T-cell (primary cell): ENCODE measurements at regions not wholly inside any gene's neighbourhood (a gene's known extent, or its start where the extent isn't known, plus 50 kb on each side); places are given as distances from the start of the nearest gene placed in this dataset.

Experiments
- ATAC-seq, 4 experiments: fragments of 200-7000 bp in 3 of 4; fragments of 150-1000 bp in 1 of 4; cut with Tn5 transposase; replicated peaks in 1 of 4; 1 replicate in 3 of 4; 2 replicates in 1 of 4; pipeline ENCODE4 v1.10.0; 2021; ENCODE audit warnings: moderate library complexity in 3 of 4, mild to moderate bottlenecking in 2 of 4, moderate number of reproducible peaks in 1 of 4
- CTCF ChIA-PET, 2 donors: fragments of 300-600 bp; sonication (Branson Sonifier 250); formaldehyde crosslinking; loops; one replicate each; lab custom pipeline; 2022; ENCODE audit warnings: antibody characterized with exemption in 2 of 2; lab: Charles Lee
- POLR2A ChIA-PET, 2 donors: fragments of 300-600 bp; sonication (Branson Sonifier 250); formaldehyde crosslinking; loops; one replicate each; lab custom pipeline; 2022; ENCODE audit warnings: antibody characterized with exemption in 2 of 2; lab: Charles Lee
- DNase-seq, 35 experiments: peaks; one replicate each; pipeline versions ENCODE4 v3.0.0 to v3.0.0-alpha.2; 2013 to 2023
- H3K27ac ChIP-seq: one replicate; pipeline ENCODE4 v1.5.1; 2013; ENCODE audit warnings: low read length
- H3K27me3 ChIP-seq, 2 experiments: replicated peaks in 1 of 2; 1 replicate in 1 of 2; 2 replicates in 1 of 2; pipeline versions ENCODE4 v1.6.1 to v1.7.0; 2013; ENCODE audit warnings: low read length in 1 of 2, mixed read lengths in 1 of 2; ENCODE audit not compliant: control insufficient read depth in 2 of 2, insufficient read depth in 2 of 2; ENCODE audit errors: extremely low read depth in 1 of 2
- H3K36me3 ChIP-seq, 2 donors: 1 replicate in 1 of 2; 2 replicates in 1 of 2; pipeline versions ENCODE4 v1.6.1 to v1.7.0; 2013; ENCODE audit warnings: low read length in 1 of 2; ENCODE audit not compliant: control insufficient read depth in 2 of 2, insufficient read depth in 1 of 2; ENCODE audit errors: extremely low read depth in 1 of 2
- H3K4me1 ChIP-seq, 2 experiments: 1 replicate in 1 of 2; 2 replicates in 1 of 2; pipeline versions ENCODE4 v1.6.1 to v1.7.0; 2013; ENCODE audit warnings: low read length in 2 of 2, mixed read lengths in 1 of 2; ENCODE audit not compliant: insufficient read depth in 2 of 2, control insufficient read depth in 1 of 2; ENCODE audit errors: extremely low read depth in 1 of 2
- H3K4me3 ChIP-seq, 2 donors: 1 replicate in 1 of 2; 2 replicates in 1 of 2; pipeline versions ENCODE4 v1.5.1 to v1.7.0; 2013; ENCODE audit warnings: mild to moderate bottlenecking in 2 of 2, low read length in 1 of 2, moderate library complexity in 1 of 2; ENCODE audit not compliant: control insufficient read depth in 1 of 2; ENCODE audit errors: extremely low read depth in 1 of 2
- H3K9me3 ChIP-seq: 2 replicates; pipeline ENCODE4 v1.7.0; 2013
- H3K27ac Mint-ChIP-seq, 2 donors: one replicate each; pipeline ENCODE4 v1.8.0; 2020 to 2021; ENCODE audit warnings: mild to moderate bottlenecking in 2 of 2, mixed read lengths in 2 of 2
- H3K27me3 Mint-ChIP-seq, 2 donors: one replicate each; pipeline ENCODE4 v1.8.0; 2021 to 2022; ENCODE audit warnings: mixed read lengths in 2 of 2
- H3K36me3 Mint-ChIP-seq: one replicate; pipeline ENCODE4 v1.8.0; 2021; ENCODE audit warnings: mixed read lengths
- H3K4me1 Mint-ChIP-seq, 3 donors: one replicate each; pipeline ENCODE4 v1.8.0; 2020 to 2022; ENCODE audit warnings: mixed read lengths in 3 of 3, mild to moderate bottlenecking in 1 of 3
- H3K4me3 Mint-ChIP-seq, 3 donors: one replicate each; pipeline ENCODE4 v1.8.0; 2020 to 2022; ENCODE audit warnings: mild to moderate bottlenecking in 3 of 3, mixed read lengths in 3 of 3, moderate library complexity in 3 of 3
- H3K9me3 Mint-ChIP-seq, 3 donors: one replicate each; pipeline ENCODE4 v1.8.0; 2020 to 2022; ENCODE audit warnings: mixed read lengths in 3 of 3
- WGBS: methylation state at CpG from one replicate; pipeline ENCODE4 v1.1.5; 2013; ENCODE audit warnings: missing lambda C conversion rate; ENCODE audit not compliant: insufficient coverage; 5-methylcytosine and 5-hydroxymethylcytosine counted together

DNA sequence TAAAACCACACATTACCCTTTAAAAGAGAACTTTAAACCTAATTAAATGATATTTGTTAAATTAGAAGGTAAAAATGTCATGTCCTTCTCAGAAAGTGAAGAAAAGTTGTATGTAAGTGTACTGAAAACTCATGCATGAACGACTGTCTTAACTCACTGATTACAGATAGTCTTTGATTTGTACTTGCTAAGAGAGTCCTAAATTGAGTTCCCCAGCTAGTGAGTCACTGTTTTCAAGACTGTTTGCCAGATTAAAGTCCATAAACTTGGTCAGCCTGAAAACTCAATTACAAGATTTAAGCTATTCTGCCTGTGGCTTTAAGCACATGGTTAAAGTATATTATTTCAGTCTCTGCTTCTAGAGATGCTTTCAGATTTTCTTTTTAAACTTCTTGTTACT, 124.9 kb upstream of the ZCCHC13 start:
- H3K4me3 ChIP-seq, result no peak overlapping the region
- POLR2A ChIA-PET, result no interaction called here

GRCh38 chrX:74178536-74178935, 125.4 kb upstream of the ZCCHC13 start:
- DNase-seq (no peak), ATAC-seq (no peak)
- Histone ChIP-seq H3K27ac (no peak overlapping the region), H3K9me3 (no peaks in the 10 kb centered on the region), H3K4me3 (no peak overlapping the region), H3K27me3 (no peaks in the 10 kb centered on the region), H3K4me1 (no peaks in the 10 kb centered on the region), H3K36me3 (no peaks in the 10 kb centered on the region)
- Mint-ChIP-seq H3K27me3 (peaks cover 0 to 21% of the 10 kb centered on the region in 2 donors), H3K4me1 (no peaks in the 10 kb centered on the region), H3K27ac (no peak overlapping the region), H3K9me3 (peaks cover 0 to 7% (median 0%) of the 10 kb centered on the region in 3 donors), H3K4me3 (no peak overlapping the region), H3K36me3 (peaks cover 12% of the 10 kb centered on the region)
- POLR2A ChIA-PET, result no interaction called here
- CTCF ChIA-PET, result no interaction called here
- WGBS, result 100% methylated on average over 4 of the region's 12 CpGs

More for the DNA sequence above, 124.9 kb upstream of the ZCCHC13 start:
- Histone ChIP-seq H3K4me1 (no peaks in the 10 kb centered on the region), H3K27me3 (no peaks in the 10 kb centered on the region), H3K27ac (no peak overlapping the region), H3K36me3 (no peaks in the 10 kb centered on the region), H3K9me3 (no peaks in the 10 kb centered on the region)
- H3K9me3 Mint-ChIP-seq, result peaks cover 0 to 4% (median 0%) of the 10 kb centered on the region in 3 donors
- ATAC-seq (no peak), DNase-seq (no peak)
- H3K27ac Mint-ChIP-seq, result no peak overlapping the region
- peaks cover 0 to 21% of the 10 kb centered on the region in 2 donors for H3K27me3 Mint-ChIP-seq
- H3K4me3 Mint-ChIP-seq, result no peak overlapping the region
- CTCF ChIA-PET, result no interaction called here
- H3K4me1 Mint-ChIP-seq, result no peaks in the 10 kb centered on the region
- peaks cover 10% of the 10 kb centered on the region for H3K36me3 Mint-ChIP-seq
- no CpG with 5 or more reads among the region's 1 CpG for WGBS

DNA sequence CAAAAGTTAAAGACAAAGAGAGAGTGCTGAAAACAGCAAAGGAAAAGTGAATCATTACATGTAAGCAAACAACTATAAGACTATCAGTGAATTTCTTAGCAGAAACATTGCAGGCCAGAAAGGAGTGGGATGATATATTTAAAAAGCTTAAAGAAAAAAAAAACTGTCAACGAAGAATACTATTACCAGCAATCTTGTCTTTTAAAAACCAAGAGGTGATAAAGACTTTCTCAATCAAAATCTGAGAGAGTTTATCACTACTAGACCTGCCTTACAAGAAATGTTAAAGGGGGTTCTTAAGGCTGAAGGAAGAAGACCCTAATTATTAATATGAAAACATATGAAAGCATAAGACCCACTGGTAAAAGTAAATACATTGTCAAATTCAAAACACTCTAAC, 132.5 kb upstream of the ZCCHC13 start:
- Mint-ChIP-seq H3K27me3 (peaks cover 0 to 5% of the 10 kb centered on the region in 2 donors), H3K4me3 (no peak overlapping the region), H3K4me1 (no peaks in the 10 kb centered on the region), H3K36me3 (peaks cover 28% of the 10 kb centered on the region), H3K27ac (no peak overlapping the region), H3K9me3 (peaks cover 7 to 18% (median 12%) of the 10 kb centered on the region in 3 donors)
- ATAC-seq, result no peak
- no peaks in the 10 kb centered on the region for H3K4me1 ChIP-seq
- no CpG with 5 or more reads among the region's 1 CpG for whole genome bisulfite sequencing
- H3K36me3 ChIP-seq, result no peaks in the 10 kb centered on the region
- no peaks in the 10 kb centered on the region for H3K27me3 ChIP-seq
- no peak overlapping the region for H3K4me3 ChIP-seq
- DNase-seq, result no peak
- POLR2A ChIA-PET, result no interaction called here
- no peak overlapping the region for H3K27ac ChIP-seq
- peaks cover 2% of the 10 kb centered on the region for H3K9me3 ChIP-seq
- CTCF ChIA-PET, result no interaction called here

DNA sequence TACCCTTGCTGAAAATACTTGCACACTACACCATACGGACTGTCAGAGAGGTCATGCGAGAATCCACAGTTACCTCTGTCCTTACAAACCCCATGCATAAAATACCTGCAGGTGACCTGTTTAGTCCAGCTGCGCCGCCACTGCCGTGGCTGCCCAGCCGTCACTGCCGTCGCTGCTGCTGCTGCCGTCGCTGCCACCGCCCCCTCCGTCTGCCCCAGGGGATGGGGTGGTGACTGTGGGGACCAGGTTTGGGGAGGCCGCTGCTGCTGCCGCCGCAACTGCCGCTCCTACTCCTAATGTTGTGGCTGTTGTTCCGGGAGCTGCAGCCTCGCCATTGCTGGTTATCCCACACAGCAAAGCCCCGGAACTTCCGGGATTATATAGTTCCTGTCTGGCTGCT, 141.8 kb upstream of the ZCCHC13 start:
- H3K4me3 ChIP-seq, result no peak overlapping the region
- no peaks in the 10 kb centered on the region for H3K27me3 ChIP-seq
- WGBS, result 98% methylated on average over 11 of the region's 20 CpGs
- Mint-ChIP-seq H3K36me3 (peaks cover 14% of the 10 kb centered on the region), H3K27me3 (peaks cover 0 to 5% of the 10 kb centered on the region in 2 donors), H3K4me3 (no peak overlapping the region), H3K4me1 (no peaks in the 10 kb centered on the region), H3K9me3 (peaks cover 0 to 6% (median 0%) of the 10 kb centered on the region in 3 donors), H3K27ac (no peak overlapping the region)
- POLR2A ChIA-PET, result no interaction called here
- H3K27ac ChIP-seq, result no peak overlapping the region
- ATAC-seq, result no peak
- H3K9me3 ChIP-seq, result no peaks in the 10 kb centered on the region
- no peaks in the 10 kb centered on the region for H3K4me1 ChIP-seq
- CTCF ChIA-PET, result no interaction called here
- no peak for DNase-seq
- H3K36me3 ChIP-seq, result no peaks in the 10 kb centered on the region

DNA sequence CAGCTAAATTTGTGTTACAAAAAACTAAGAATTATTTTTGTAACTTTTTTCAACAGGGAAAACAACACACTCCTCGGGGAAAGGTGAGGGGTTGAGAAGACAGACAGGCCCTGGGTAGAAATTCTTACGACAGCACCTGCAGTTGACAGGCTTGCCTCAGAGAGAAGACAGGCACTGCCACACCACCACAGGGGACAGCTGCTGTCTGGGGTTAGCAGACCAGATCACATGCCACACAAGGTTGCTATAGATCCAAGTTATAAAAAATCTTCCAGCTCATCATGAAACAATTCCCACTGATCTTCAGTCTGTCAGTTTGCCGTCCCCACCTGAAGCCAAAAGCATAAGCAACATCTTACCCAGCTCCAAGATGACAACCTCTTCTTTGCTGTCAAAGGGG, 143.2 kb upstream of the ZCCHC13 start:
- ChIA-PET CTCF (no interaction called here), POLR2A (no interaction called here)
- no peaks in the 10 kb centered on the region for H3K4me1 ChIP-seq
- H3K36me3 ChIP-seq, result no peaks in the 10 kb centered on the region
- Mint-ChIP-seq H3K4me3 (no peak overlapping the region), H3K27ac (no peak overlapping the region), H3K9me3 (peaks cover 0 to 9% (median 0%) of the 10 kb centered on the region in 3 donors), H3K27me3 (peaks cover 0 to 5% of the 10 kb centered on the region in 2 donors), H3K4me1 (no peaks in the 10 kb centered on the region), H3K36me3 (peaks cover 19% of the 10 kb centered on the region)
- H3K27ac ChIP-seq, result no peak overlapping the region
- H3K4me3 ChIP-seq, result no peak overlapping the region
- 80% methylated on average over 1 of the region's 3 CpGs for WGBS
- H3K9me3 ChIP-seq, result no peaks in the 10 kb centered on the region
- DNase-seq, result no peak
- no peak for ATAC-seq
- no peaks in the 10 kb centered on the region for H3K27me3 ChIP-seq

GRCh38 chrX:74160358-74160757, 143.6 kb upstream of the ZCCHC13 start:
- no peaks in the 10 kb centered on the region for H3K27me3 ChIP-seq
- Mint-ChIP-seq H3K27ac (no peak overlapping the region), H3K4me1 (no peaks in the 10 kb centered on the region), H3K36me3 (peaks cover 19% of the 10 kb centered on the region), H3K4me3 (no peak overlapping the region), H3K9me3 (peaks cover 0 to 9% (median 0%) of the 10 kb centered on the region in 3 donors), H3K27me3 (peaks cover 0 to 5% of the 10 kb centered on the region in 2 donors)
- no peaks in the 10 kb centered on the region for H3K9me3 ChIP-seq
- CTCF ChIA-PET, result no interaction called here
- no peaks in the 10 kb centered on the region for H3K36me3 ChIP-seq
- ATAC-seq (no peak), DNase-seq (no peak)
- WGBS, result no CpG with 5 or more reads among the region's 1 CpG
- H3K4me1 ChIP-seq, result no peaks in the 10 kb centered on the region
- POLR2A ChIA-PET, result no interaction called here
- no peak overlapping the region for H3K27ac ChIP-seq
- H3K4me3 ChIP-seq, result no peak overlapping the region

GRCh38 chrX:74147439-74147838, 156.5 kb upstream of the ZCCHC13 start:
- CTCF ChIA-PET, result no interaction called here
- Histone ChIP-seq H3K9me3 (no peaks in the 10 kb centered on the region), H3K36me3 (no peaks in the 10 kb centered on the region), H3K4me3 (no peak overlapping the region), H3K4me1 (no peaks in the 10 kb centered on the region), H3K27me3 (no peaks in the 10 kb centered on the region), H3K27ac (no peak overlapping the region)
- Mint-ChIP-seq H3K27me3 (peaks cover 0 to 50% of the 10 kb centered on the region in 2 donors), H3K4me1 (no peaks in the 10 kb centered on the region), H3K36me3 (peaks cover 30% of the 10 kb centered on the region), H3K27ac (no peak overlapping the region), H3K4me3 (no peak overlapping the region), H3K9me3 (no peaks in the 10 kb centered on the region)
- ATAC-seq (no peak), DNase-seq (no peak)
- POLR2A ChIA-PET, result interaction anchor here in 1 of 2 donors (0.5 kb wide), 1 partner anchor 510 kb away, joined by 10 read pairs; no protein-coding TSS in a partner anchor
